HepG2 (cell line): ENCODE measurements at regions not wholly inside any gene's neighbourhood (a gene's known extent, or its start where the extent isn't known, plus 50 kb on each side); places are given as distances from the start of the nearest gene placed in this dataset.

Source experiments
- EP300 ChIP-seq, 3 experiments: sonication (generic) in 1 of 3; formaldehyde crosslinking in 1 of 3; IDR thresholded peaks; 2 replicates each; pipeline versions ENCODE4 v1.5.1 to v1.6.1; 2011 to 2020; ENCODE audit warnings: low read depth in 2 of 3, low read length in 2 of 3, borderline replicate concordance in 1 of 3, improper control_type of control experiment in 1 of 3, mild to moderate bottlenecking in 1 of 3, missing genetic modification reagents in 1 of 3, moderate library complexity in 1 of 3
- FOXP1 ChIP-seq, 2 experiments: fragments of 450-650 bp in 1 of 2; IDR thresholded peaks; 2 replicates each; pipeline ENCODE4 v1.6.1; 2017 to 2018; ENCODE audit warnings: antibody characterized with exemption in 1 of 2
- HCFC1 ChIP-seq: fragments of 150-350 bp; IDR thresholded peaks from 2 replicates; pipeline ENCODE4 v1.6.1; 2014; ENCODE audit warnings: low read depth, low read length
- HNF4A ChIP-seq: sonication (generic); formaldehyde crosslinking; IDR thresholded peaks from 2 replicates; pipeline ENCODE4 v1.4.0; 2020; ENCODE audit warnings: missing genetic modification reagents
- MZF1 ChIP-seq: sonication (generic); formaldehyde crosslinking; IDR thresholded peaks from 2 replicates; pipeline ENCODE4 v1.8.1; 2023; ENCODE audit warnings: mild to moderate bottlenecking, missing genetic modification reagents, borderline replicate concordance
- SOX5 ChIP-seq: IDR thresholded peaks from 2 replicates; pipeline ENCODE4 v1.6.1; 2016; ENCODE audit warnings: borderline replicate concordance
- ZNF232 ChIP-seq: sonication (generic); formaldehyde crosslinking; IDR thresholded peaks from 2 replicates; pipeline ENCODE4 v1.4.0; 2020; ENCODE audit warnings: missing genetic modification reagents, borderline replicate concordance
- ZNF274 ChIP-seq: sonication (generic); formaldehyde crosslinking; IDR thresholded peaks from 2 replicates; pipeline ENCODE4 v1.5.1; 2020; ENCODE audit warnings: mild to moderate bottlenecking, missing genetic modification reagents
- ZNF598 ChIP-seq: sonication (generic); formaldehyde crosslinking; IDR thresholded peaks from 2 replicates; pipeline ENCODE4 v1.5.1; 2020; ENCODE audit warnings: mild to moderate bottlenecking, missing genetic modification reagents, borderline replicate concordance
- TF ChIP-seq, protein P1 (sequence below): sonication (generic); formaldehyde crosslinking; IDR thresholded peaks from 2 replicates; pipeline ENCODE4 v1.5.0; 2020; ENCODE audit warnings: mild to moderate bottlenecking, missing genetic modification reagents, moderate library complexity
- TF ChIP-seq, protein P2 (sequence below), 2 experiments: IDR thresholded peaks; 2 replicates each; pipeline ENCODE4 v1.6.1; 2011 to 2012; ENCODE audit warnings: low read length in 2 of 2, borderline replicate concordance in 1 of 2, low read depth in 1 of 2, mild to moderate bottlenecking in 1 of 2, moderate library complexity in 1 of 2
- TF ChIP-seq, protein P3 (sequence below): sonication (generic); formaldehyde crosslinking; IDR thresholded peaks from 2 replicates; pipeline ENCODE4 v1.4.0; 2020; ENCODE audit warnings: missing genetic modification reagents, mild to moderate bottlenecking, borderline replicate concordance
- TF ChIP-seq, protein P4 (sequence below): sonication (generic); formaldehyde crosslinking; IDR thresholded peaks from 2 replicates; pipeline ENCODE4 v1.5.1; 2020; ENCODE audit warnings: mild to moderate bottlenecking, missing genetic modification reagents, borderline replicate concordance
- TF ChIP-seq, protein P5 (sequence below): sonication (generic); formaldehyde crosslinking; IDR thresholded peaks from 2 replicates; pipeline ENCODE4 v1.5.1; 2020; ENCODE audit warnings: mild to moderate bottlenecking, missing genetic modification reagents

DNA sequence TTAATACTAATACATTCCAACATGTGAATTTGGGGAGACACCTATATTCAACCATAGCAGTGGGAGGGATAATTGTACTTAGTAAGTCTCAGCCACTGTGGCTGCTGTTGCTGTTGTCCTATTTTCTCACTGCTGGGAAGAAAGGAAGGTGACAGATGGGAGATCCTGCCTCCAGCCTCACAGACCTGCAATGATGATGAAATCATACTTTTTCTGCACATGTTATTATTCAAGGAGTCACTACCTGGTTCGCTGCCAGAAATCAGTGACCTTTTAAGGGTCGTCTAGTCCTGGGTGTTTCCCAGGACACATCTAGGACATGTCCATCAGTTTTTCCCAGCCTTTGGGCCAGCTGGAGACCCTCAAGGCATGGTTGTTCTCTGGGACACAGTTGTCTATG is 106.2 kb upstream of the RPH3A start:
- TF ChIP-seq ZNF598, result no peak
- no peak for TF ChIP-seq HNF4A
- TF ChIP-seq HCFC1, result no peak
- TF ChIP-seq EP300 (IDR thresholded peaks at IDR 0.05; ENCODE audit: low read depth in 2 of 2, low read length in 2 of 2), result no peak
- TF ChIP-seq EP300 (CRISPR knock-in tag; IDR thresholded peaks at IDR 0.05; ENCODE audit: borderline replicate concordance), result no peak
- TF ChIP-seq, protein P1, sequence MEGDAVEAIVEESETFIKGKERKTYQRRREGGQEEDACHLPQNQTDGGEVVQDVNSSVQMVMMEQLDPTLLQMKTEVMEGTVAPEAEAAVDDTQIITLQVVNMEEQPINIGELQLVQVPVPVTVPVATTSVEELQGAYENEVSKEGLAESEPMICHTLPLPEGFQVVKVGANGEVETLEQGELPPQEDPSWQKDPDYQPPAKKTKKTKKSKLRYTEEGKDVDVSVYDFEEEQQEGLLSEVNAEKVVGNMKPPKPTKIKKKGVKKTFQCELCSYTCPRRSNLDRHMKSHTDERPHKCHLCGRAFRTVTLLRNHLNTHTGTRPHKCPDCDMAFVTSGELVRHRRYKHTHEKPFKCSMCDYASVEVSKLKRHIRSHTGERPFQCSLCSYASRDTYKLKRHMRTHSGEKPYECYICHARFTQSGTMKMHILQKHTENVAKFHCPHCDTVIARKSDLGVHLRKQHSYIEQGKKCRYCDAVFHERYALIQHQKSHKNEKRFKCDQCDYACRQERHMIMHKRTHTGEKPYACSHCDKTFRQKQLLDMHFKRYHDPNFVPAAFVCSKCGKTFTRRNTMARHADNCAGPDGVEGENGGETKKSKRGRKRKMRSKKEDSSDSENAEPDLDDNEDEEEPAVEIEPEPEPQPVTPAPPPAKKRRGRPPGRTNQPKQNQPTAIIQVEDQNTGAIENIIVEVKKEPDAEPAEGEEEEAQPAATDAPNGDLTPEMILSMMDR, result no peak
- TF ChIP-seq, protein P2, sequence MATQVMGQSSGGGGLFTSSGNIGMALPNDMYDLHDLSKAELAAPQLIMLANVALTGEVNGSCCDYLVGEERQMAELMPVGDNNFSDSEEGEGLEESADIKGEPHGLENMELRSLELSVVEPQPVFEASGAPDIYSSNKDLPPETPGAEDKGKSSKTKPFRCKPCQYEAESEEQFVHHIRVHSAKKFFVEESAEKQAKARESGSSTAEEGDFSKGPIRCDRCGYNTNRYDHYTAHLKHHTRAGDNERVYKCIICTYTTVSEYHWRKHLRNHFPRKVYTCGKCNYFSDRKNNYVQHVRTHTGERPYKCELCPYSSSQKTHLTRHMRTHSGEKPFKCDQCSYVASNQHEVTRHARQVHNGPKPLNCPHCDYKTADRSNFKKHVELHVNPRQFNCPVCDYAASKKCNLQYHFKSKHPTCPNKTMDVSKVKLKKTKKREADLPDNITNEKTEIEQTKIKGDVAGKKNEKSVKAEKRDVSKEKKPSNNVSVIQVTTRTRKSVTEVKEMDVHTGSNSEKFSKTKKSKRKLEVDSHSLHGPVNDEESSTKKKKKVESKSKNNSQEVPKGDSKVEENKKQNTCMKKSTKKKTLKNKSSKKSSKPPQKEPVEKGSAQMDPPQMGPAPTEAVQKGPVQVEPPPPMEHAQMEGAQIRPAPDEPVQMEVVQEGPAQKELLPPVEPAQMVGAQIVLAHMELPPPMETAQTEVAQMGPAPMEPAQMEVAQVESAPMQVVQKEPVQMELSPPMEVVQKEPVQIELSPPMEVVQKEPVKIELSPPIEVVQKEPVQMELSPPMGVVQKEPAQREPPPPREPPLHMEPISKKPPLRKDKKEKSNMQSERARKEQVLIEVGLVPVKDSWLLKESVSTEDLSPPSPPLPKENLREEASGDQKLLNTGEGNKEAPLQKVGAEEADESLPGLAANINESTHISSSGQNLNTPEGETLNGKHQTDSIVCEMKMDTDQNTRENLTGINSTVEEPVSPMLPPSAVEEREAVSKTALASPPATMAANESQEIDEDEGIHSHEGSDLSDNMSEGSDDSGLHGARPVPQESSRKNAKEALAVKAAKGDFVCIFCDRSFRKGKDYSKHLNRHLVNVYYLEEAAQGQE (IDR thresholded peaks at IDR 0.05; ENCODE audit: borderline replicate concordance in 1 of 2, low read depth in 1 of 2, low read length in 2 of 2), result no peak
- no peak for TF ChIP-seq SOX5 (CRISPR knock-in tag)
- no peak for TF ChIP-seq ZNF274 (CRISPR knock-in tag)
- TF ChIP-seq, protein P3, sequence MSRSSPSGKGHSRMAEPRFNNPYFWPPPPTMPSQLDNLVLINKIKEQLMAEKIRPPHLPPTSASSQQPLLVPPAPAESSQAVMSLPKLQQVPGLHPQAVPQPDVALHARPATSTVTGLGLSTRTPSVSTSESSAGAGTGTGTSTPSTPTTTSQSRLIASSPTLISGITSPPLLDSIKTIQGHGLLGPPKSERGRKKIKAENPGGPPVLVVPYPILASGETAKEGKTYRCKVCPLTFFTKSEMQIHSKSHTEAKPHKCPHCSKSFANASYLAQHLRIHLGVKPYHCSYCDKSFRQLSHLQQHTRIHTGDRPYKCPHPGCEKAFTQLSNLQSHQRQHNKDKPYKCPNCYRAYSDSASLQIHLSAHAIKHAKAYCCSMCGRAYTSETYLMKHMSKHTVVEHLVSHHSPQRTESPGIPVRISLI (CRISPR knock-in tag), result no peak
- TF ChIP-seq, protein P4, sequence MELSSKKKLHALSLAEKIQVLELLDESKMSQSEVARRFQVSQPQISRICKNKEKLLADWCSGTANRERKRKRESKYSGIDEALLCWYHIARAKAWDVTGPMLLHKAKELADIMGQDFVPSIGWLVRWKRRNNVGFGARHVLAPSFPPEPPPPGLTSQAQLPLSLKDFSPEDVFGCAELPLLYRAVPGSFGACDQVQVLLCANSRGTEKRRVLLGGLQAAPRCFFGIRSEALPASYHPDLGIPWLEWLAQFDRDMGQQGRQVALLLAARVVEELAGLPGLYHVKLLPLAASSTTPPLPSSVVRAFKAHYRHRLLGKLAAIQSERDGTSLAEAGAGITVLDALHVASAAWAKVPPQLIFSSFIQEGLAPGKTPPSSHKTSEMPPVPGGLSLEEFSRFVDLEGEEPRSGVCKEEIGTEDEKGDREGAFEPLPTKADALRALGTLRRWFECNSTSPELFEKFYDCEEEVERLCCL, result no peak
- TF ChIP-seq MZF1 (CRISPR knock-in tag), result no peak
- no peak for TF ChIP-seq FOXP1 (IDR thresholded peaks at IDR 0.05)
- TF ChIP-seq FOXP1 (CRISPR knock-in tag; IDR thresholded peaks at IDR 0.05), result no peak
- TF ChIP-seq ZNF232, result no peak
- TF ChIP-seq, protein P5, sequence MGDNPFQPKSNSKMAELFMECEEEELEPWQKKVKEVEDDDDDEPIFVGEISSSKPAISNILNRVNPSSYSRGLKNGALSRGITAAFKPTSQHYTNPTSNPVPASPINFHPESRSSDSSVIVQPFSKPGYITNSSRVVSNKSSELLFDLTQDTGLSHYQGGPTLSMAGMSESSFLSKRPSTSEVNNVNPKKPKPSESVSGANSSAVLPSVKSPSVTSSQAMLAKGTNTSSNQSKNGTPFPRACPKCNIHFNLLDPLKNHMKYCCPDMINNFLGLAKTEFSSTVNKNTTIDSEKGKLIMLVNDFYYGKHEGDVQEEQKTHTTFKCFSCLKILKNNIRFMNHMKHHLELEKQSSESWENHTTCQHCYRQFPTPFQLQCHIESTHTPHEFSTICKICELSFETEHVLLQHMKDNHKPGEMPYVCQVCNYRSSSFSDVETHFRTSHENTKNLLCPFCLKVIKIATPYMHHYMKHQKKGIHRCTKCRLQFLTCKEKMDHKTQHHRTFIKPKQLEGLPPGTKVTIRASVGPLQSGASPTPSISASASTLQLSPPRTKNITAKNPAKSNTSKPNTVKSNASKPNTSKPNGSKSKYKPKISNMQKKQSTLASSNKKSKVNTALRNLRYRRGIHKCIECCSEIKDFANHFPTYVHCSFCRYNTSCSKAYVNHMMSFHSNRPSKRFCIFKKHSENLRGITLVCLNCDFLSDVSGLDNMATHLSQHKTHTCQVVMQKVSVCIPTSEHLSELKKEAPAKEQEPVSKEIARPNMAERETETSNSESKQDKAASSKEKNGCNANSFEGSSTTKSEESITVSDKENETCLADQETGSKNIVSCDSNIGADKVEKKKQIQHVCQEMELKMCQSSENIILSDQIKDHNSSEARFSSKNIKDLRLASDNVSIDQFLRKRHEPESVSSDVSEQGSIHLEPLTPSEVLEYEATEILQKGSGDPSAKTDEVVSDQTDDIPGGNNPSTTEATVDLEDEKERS (CRISPR knock-in tag), result no peak
